ENCODE measurements at regions not wholly inside any gene's neighbourhood (a gene's known extent, or its start where the extent isn't known, plus 50 kb on each side); places are given as distances from the start of the nearest gene placed in this dataset.
"Not testable (repeated sequence)": the region's sequence is repeated elsewhere in the genome, so short reads cannot be mapped to it uniquely, and the experiment has no call there.

DNA sequence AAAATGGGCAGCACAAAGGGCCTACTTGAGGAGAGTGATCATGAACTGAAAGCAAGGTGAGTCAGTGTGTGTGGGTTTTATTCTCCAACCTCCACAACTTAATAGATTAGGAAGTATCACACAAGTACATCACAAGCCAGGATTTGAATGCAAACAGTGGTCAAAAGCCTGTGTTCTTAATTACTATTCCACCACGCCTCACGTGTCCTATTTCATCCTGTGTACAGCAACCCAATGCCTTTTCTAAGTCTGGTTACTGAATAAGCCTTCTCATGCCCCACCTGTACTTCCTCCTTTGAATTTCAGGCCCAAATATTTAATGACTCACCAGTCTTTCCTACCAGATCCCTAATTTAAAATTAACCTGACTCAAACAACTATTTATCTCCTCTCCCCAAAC is 755.7 kb upstream of the SLC8A1 start:
- DNase-seq (ENCODE audit: extremely low spot score) = no peak
- TF ChIP-seq CTCF (IDR thresholded peaks at IDR 0.05; ENCODE audit: control extremely low read depth, extremely low read depth, low read depth, missing control alignments) = no peak
- CTCF ChIA-PET = no interaction called here
- POLR2A ChIA-PET = no interaction called here

DNA sequence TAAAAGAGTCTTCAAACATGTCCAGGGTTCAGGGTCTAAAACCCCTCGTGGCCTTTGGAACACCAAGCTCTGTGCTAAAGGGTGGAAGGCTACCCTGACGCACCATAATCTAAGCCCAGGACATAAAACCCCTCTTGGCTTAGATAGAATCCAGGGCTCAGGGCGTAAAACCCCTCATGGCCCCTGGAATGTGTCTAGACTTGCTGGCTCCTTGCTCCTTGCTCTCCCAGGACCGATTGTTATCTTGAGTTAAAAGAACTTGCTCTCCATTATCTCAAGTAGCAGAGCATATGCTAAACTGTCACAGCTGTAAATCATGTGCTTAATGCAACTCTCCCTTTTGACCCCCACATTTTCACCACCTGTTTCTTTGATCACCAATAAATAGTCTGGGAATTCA is 758.1 kb upstream of the SLC8A1 start:
- DNase-seq (ENCODE audit: extremely low spot score); POLR2A ChIA-PET; CTCF ChIA-PET: not testable (repeated sequence)

GRCh38 chr2:41216978-41217377 is 765.1 kb upstream of the SLC8A1 start:
- no peak for DNase-seq (ENCODE audit: extremely low spot score)
- CTCF ChIA-PET = no interaction called here
- POLR2A ChIA-PET = no interaction called here
- TF ChIP-seq CTCF (IDR thresholded peaks at IDR 0.05; ENCODE audit: control extremely low read depth, extremely low read depth, low read depth, missing control alignments) = no peak

- no peak for DNase-seq (ENCODE audit: extremely low spot score)
- ChIA-PET CTCF (no interaction called here), POLR2A (no interaction called here)
- TF ChIP-seq CTCF (IDR thresholded peaks at IDR 0.05; ENCODE audit: control extremely low read depth, extremely low read depth, low read depth, missing control alignments) = no peak
These were observed 770.7 kb upstream of the SLC8A1 start for GRCh38 chr2:41222593-41222992.

- DNase-seq (ENCODE audit: extremely low spot score) = no peak
- ChIA-PET POLR2A (no interaction called here), CTCF (no interaction called here)
- TF ChIP-seq CTCF (IDR thresholded peaks at IDR 0.05; ENCODE audit: control extremely low read depth, extremely low read depth, low read depth, missing control alignments) = no peak
These were observed 782.2 kb upstream of the SLC8A1 start for GRCh38 chr2:41234093-41234492.

GRCh38 chr2:41241325-41242000 is 789.6 kb upstream of the SLC8A1 start:
- ChIA-PET POLR2A (no interaction called here), CTCF (no interaction called here)
- no peak for DNase-seq (ENCODE audit: extremely low spot score)
- no peak for TF ChIP-seq CTCF (IDR thresholded peaks at IDR 0.05; ENCODE audit: control extremely low read depth, extremely low read depth, low read depth, missing control alignments)

DNA sequence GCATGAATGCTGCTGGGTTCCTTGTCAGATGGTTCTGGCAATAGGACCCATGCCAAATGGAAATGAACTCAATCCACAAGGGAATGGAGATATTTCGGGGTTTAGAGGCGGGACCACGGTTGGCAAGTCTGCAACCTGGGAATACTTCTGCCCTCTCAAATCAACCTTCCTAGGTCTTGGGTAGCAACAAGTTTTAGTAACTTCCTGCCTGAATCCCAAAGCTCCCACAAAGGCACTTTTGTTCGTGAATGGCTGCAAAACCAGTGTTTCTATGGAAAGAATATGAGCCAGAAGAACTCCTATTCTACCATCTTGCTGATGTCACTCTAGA is 790.1 kb upstream of the SLC8A1 start:
- ChIA-PET CTCF (no interaction called here), POLR2A (no interaction called here)
- no peak for DNase-seq (ENCODE audit: extremely low spot score)
- TF ChIP-seq CTCF (IDR thresholded peaks at IDR 0.05; ENCODE audit: control extremely low read depth, extremely low read depth, low read depth, missing control alignments) = no peak

Data from GM10248 (cell line).